DMS 273 (cell line): ENCODE measurements at regions not wholly inside any gene's neighbourhood (a gene's known extent, or its start where the extent isn't known, plus 50 kb on each side); places are given as distances from the start of the nearest gene placed in this dataset.
A peak's percentile ranks its signal among the peaks of the same experiment; 100 is the strongest.

Experiments used
- DNase-seq: peaks from one replicate; lab custom pipeline; 2025; ENCODE audit not compliant: unreplicated experiment; lab: John Stamatoyannopoulos, UW

- DNase-seq: no peak
Measured at GRCh38 chr13:65265988-65266387, 1964.1 kb downstream of the PCDH9 start.

- no peak for DNase-seq
Measured at GRCh38 chr13:65264066-65264465, 1966.1 kb downstream of the PCDH9 start.

GRCh38 chr13:65260946-65261891 lies 1968.9 kb downstream of the PCDH9 start:
- no peak for DNase-seq

GRCh38 chr13:65240773-65241172 lies 1989.4 kb downstream of the PCDH9 start:
- DNase-seq: no peak

GRCh38 chr13:65236841-65237418 lies 1993.2 kb downstream of the PCDH9 start:
- DNase-seq: no peak

- DNase-seq: no peak
Measured at GRCh38 chr13:65217471-65217995, 2012.6 kb downstream of the PCDH9 start.

GRCh38 chr13:65202845-65203244 lies 2027.3 kb downstream of the PCDH9 start:
- DNase-seq: peak; percentile 9

GRCh38 chr13:65188721-65189120 lies 2041.4 kb downstream of the PCDH9 start:
- DNase-seq: no peak

GRCh38 chr13:65168026-65168425 lies 2062.1 kb downstream of the PCDH9 start:
- no peak for DNase-seq

- no peak for DNase-seq
Measured at GRCh38 chr13:65166675-65167074, 2063.5 kb downstream of the PCDH9 start.

- no peak for DNase-seq
Measured at GRCh38 chr13:65159803-65160202, 2070.3 kb downstream of the PCDH9 start.

GRCh38 chr13:65155861-65156260 lies 2074.3 kb downstream of the PCDH9 start:
- DNase-seq: no peak

GRCh38 chr13:65154661-65155447 lies 2075.3 kb downstream of the PCDH9 start:
- DNase-seq: no peak

- no peak for DNase-seq
Measured at GRCh38 chr13:65149687-65150086, 2080.4 kb downstream of the PCDH9 start.

GRCh38 chr13:65143920-65144319 lies 2086.2 kb downstream of the PCDH9 start:
- DNase-seq: no peak

GRCh38 chr13:65133094-65133493 lies 2097.0 kb downstream of the PCDH9 start:
- DNase-seq: no peak

- DNase-seq: no peak
Measured at GRCh38 chr13:65125236-65125635, 2104.9 kb downstream of the PCDH9 start.

GRCh38 chr13:65112531-65112941 lies 2117.6 kb downstream of the PCDH9 start:
- no peak for DNase-seq

- DNase-seq: no peak
Measured at GRCh38 chr13:65112123-65112522, 2118.0 kb downstream of the PCDH9 start.

- no peak for DNase-seq
Measured at GRCh38 chr13:65111223-65111622, 2118.9 kb downstream of the PCDH9 start.

GRCh38 chr13:65104436-65104835 lies 2125.7 kb downstream of the PCDH9 start:
- peak; percentile 1 for DNase-seq
